ENCODE measurements at regions not wholly inside any gene's neighbourhood (a gene's known extent, or its start where the extent isn't known, plus 50 kb on each side); places are given as distances from the start of the nearest gene placed in this dataset.

DNA sequence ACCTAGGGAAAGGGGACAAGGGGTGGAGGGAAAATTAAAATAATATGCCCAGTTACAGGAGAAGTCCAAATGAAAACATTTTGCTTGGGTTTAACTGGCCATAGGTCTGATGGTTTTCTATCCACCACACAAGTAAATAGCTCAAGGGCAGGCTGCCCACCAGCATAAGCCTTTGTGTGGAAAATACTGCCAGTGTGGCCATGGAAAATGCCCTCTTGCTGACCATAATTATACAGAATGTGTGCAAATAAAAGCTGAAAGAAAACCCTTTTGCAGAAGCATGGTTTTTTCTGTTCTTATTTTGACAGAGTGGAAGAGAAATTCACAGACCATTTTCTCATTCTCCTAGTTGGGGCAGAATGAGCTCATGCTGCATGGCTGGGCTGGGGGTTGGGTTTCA lies 111.3 kb upstream of the SIX2 start:
- DNase-seq (ENCODE audit: low read depth in 1 of 2, low spot score in 1 of 2), result no peak
- TF ChIP-seq SPI1 (IDR thresholded peaks at IDR 0.05; ENCODE audit: borderline replicate concordance, low read depth) (no peak), POLR2AphosphoS5 (IDR thresholded peaks at IDR 0.05; ENCODE audit: low read depth) (no peak), CTCF (IDR thresholded peaks at IDR 0.05; ENCODE audit: insufficient read depth, low read length) (no peak), GABPA (IDR thresholded peaks at IDR 0.05; ENCODE audit: low read depth) (no peak)
- TF ChIP-seq, protein P1, sequence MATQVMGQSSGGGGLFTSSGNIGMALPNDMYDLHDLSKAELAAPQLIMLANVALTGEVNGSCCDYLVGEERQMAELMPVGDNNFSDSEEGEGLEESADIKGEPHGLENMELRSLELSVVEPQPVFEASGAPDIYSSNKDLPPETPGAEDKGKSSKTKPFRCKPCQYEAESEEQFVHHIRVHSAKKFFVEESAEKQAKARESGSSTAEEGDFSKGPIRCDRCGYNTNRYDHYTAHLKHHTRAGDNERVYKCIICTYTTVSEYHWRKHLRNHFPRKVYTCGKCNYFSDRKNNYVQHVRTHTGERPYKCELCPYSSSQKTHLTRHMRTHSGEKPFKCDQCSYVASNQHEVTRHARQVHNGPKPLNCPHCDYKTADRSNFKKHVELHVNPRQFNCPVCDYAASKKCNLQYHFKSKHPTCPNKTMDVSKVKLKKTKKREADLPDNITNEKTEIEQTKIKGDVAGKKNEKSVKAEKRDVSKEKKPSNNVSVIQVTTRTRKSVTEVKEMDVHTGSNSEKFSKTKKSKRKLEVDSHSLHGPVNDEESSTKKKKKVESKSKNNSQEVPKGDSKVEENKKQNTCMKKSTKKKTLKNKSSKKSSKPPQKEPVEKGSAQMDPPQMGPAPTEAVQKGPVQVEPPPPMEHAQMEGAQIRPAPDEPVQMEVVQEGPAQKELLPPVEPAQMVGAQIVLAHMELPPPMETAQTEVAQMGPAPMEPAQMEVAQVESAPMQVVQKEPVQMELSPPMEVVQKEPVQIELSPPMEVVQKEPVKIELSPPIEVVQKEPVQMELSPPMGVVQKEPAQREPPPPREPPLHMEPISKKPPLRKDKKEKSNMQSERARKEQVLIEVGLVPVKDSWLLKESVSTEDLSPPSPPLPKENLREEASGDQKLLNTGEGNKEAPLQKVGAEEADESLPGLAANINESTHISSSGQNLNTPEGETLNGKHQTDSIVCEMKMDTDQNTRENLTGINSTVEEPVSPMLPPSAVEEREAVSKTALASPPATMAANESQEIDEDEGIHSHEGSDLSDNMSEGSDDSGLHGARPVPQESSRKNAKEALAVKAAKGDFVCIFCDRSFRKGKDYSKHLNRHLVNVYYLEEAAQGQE (IDR thresholded peaks at IDR 0.05; ENCODE audit: insufficient replicate concordance, low read depth), result no peak
- Histone ChIP-seq H3K27ac (replicated peaks) (no peak overlapping the region), H3K27me3 (ENCODE audit: insufficient read depth, poor library complexity, severe bottlenecking) (no peaks in the 10 kb centered on the region), H3K4me3 (replicated peaks; ENCODE audit: insufficient read depth, low read length) (no peak overlapping the region)

- Histone ChIP-seq H3K4me3 (replicated peaks; ENCODE audit: insufficient read depth, low read length) (no peak overlapping the region), H3K27ac (replicated peaks) (no peak overlapping the region), H3K27me3 (ENCODE audit: insufficient read depth, poor library complexity, severe bottlenecking) (no peaks in the 10 kb centered on the region)
- TF ChIP-seq SPI1 (IDR thresholded peaks at IDR 0.05; ENCODE audit: borderline replicate concordance, low read depth), result no peak
- TF ChIP-seq CTCF (IDR thresholded peaks at IDR 0.05; ENCODE audit: insufficient read depth, low read length), result no peak
- no peak for TF ChIP-seq GABPA (IDR thresholded peaks at IDR 0.05; ENCODE audit: low read depth)
- TF ChIP-seq, protein P1 (IDR thresholded peaks at IDR 0.05; ENCODE audit: insufficient replicate concordance, low read depth), result no peak
- TF ChIP-seq POLR2AphosphoS5 (IDR thresholded peaks at IDR 0.05; ENCODE audit: low read depth), result no peak
- DNase-seq (ENCODE audit: low read depth in 1 of 2, low spot score in 1 of 2), result no peak
These were observed 110.6 kb upstream of the SIX2 start for GRCh38 chr2:45119855-45120254.

DNA sequence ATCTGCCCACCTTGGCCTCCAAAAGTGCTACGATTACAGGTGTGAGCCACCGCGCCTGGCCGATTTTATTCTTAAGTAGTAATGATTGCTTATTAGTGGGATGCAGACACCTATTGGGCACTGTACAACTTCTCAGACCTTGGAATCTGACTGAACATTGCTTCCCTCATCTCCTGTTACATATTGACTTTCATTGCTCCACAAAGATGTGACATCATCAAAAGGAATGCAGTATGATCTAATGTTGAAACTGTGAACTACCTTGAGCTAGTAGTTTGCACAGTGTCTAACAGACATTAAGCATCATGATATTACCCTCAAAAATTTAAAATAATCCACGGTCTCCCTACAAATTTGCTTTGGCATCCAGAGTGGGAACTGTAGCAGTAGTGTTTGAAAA lies 109.8 kb upstream of the SIX2 start:
- Histone ChIP-seq H3K27ac (replicated peaks) (no peak overlapping the region), H3K27me3 (ENCODE audit: insufficient read depth, poor library complexity, severe bottlenecking) (no peaks in the 10 kb centered on the region), H3K4me3 (replicated peaks; ENCODE audit: insufficient read depth, low read length) (no peak overlapping the region)
- no peak for DNase-seq (ENCODE audit: low read depth in 1 of 2, low spot score in 1 of 2)
- TF ChIP-seq CTCF (IDR thresholded peaks at IDR 0.05; ENCODE audit: insufficient read depth, low read length) (no peak), POLR2AphosphoS5 (IDR thresholded peaks at IDR 0.05; ENCODE audit: low read depth) (no peak), GABPA (IDR thresholded peaks at IDR 0.05; ENCODE audit: low read depth) (no peak), SPI1 (IDR thresholded peaks at IDR 0.05; ENCODE audit: borderline replicate concordance, low read depth) (no peak)
- TF ChIP-seq, protein P1 (IDR thresholded peaks at IDR 0.05; ENCODE audit: insufficient replicate concordance, low read depth), result no peak
